Pancreas (tissue), 10 donors: ENCODE measurements at regions not wholly inside any gene's neighbourhood (a gene's known extent, or its start where the extent isn't known, plus 50 kb on each side); places are given as distances from the start of the nearest gene placed in this dataset.

Experiments
- ATAC-seq, 4 donors: fragments of 200-7000 bp; cut with Tn5 transposase; one replicate each; pipeline versions ENCODE4 v1.8.0 to v1.9.1; 2020; ENCODE audit warnings: mild to moderate bottlenecking in 4 of 4, moderate library complexity in 4 of 4
- DNase-seq, 6 donors: peaks; one replicate each; pipeline ENCODE4 v3.0.0-alpha.2; 2020
- FAIRE-seq: peaks from 2 replicates; lab custom pipeline; 2012; peaks lifted over from hg19 to GRCh38; lab: Jason Lieb, UNC
- H3K27ac ChIP-seq, 4 donors: fragments of 200-600 bp; sonication (generic); 1 replicate in 3 of 4; 2 replicates in 1 of 4; pipeline versions ENCODE4 v1.5.0 to v1.8.0; 2020
- H3K27me3 ChIP-seq, 4 donors: fragments of 200-600 bp; one replicate each; pipeline ENCODE4 v1.8.0; 2021
- H3K36me3 ChIP-seq, 3 donors: fragments of 200-600 bp; sonication (generic) in 1 of 3; one replicate each; pipeline versions ENCODE4 v1.5.0 to v1.8.0; 2020 to 2021
- H3K4me1 ChIP-seq, 3 donors: fragments of 200-600 bp; one replicate each; pipeline ENCODE4 v1.8.0; 2021
- H3K4me3 ChIP-seq, 4 donors: fragments of 200-600 bp; sonication (generic) in 2 of 4; one replicate each; pipeline versions ENCODE4 v1.5.0 to v1.8.0; 2020 to 2021
- H3K9me3 ChIP-seq, 4 donors: fragments of 200-600 bp; one replicate each; pipeline ENCODE4 v1.8.0; 2021
- CTCF ChIP-seq, 4 donors: fragments of 200-600 bp; sonication (generic) in 3 of 4; IDR thresholded peaks; one replicate each; pipeline versions ENCODE4 v1.5.0 to v1.8.0; 2021; ENCODE audit warnings: antibody characterized with exemption in 4 of 4
- WGBS, 2 donors: extraction: QIAGEN DNeasy Blood & Tissue Kit; methylation state at CpG; one replicate each; pipeline ENCODE4 v1.1.7; 2013; 5-methylcytosine and 5-hydroxymethylcytosine counted together
- intact Hi-C, 3 donors: fragments of 100-400 bp; cut with DNase I; formaldehyde crosslinking; loops; one replicate each; pipeline versions ENCODE4 v1.11.1 to v1.14.2; 2022
- donor health status: healthy with polysubstance abuse.
- donor health status: DM: no; HTN: no; CAD: no; lungs with moderate emphysema.
- donor health status: DM: no; HTN: no; CAD: no.
- donor health status: control.
- donor health status: control.
- donor health status: Bipolar disorder and iron deficiency.
- donor health status: DM: yes; HTN: yes; CAD: no.
- donor health status: DM: no; HTN: no; CAD: no.
- donor health status: DM: no; HTN: no; CAD: no.
- donor health status: DM: yes; HTN: yes; CAD: no.

DNA sequence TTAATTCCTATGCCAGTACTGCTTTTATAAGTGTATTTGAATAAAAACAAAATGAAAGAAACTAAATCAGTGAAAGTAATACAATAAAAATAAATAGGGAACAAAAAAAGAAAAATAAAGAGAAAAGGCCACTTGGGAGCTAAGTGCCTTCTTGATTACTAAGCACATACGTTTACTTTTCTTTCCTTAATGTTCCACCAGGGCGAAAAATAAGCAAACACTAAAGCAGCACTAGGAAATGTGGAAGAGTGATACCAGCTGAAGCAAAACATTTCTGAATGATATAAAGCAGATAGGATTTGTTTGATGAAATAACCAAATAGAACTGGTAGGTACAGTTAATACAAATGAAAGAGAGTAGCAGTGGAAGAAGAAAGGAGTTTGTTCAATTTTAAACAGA lies 132.8 kb upstream of the ZPLD1 start:
- FAIRE-seq (no peak), ATAC-seq (peak in 1 of 4 donors; percentile 56), DNase-seq (no peak)
- 16 to 22% methylated on average over 2 of the region's 2 CpGs for WGBS, 2 donors
- TF ChIP-seq CTCF (IDR thresholded peaks at IDR 0.05): no peak
- no peaks in the 10 kb centered on the region for H3K4me1 ChIP-seq
- no peak overlapping the region for H3K4me3 ChIP-seq
- no peaks in the 10 kb centered on the region for H3K9me3 ChIP-seq
- intact Hi-C loops: no loop called here
- H3K27me3 ChIP-seq: no peaks in the 10 kb centered on the region
- no peaks in the 10 kb centered on the region for H3K36me3 ChIP-seq
- no peak overlapping the region for H3K27ac ChIP-seq

- ATAC-seq: no peak
- FAIRE-seq: no peak
- Histone ChIP-seq H3K27ac (no peak overlapping the region), H3K9me3 (no peaks in the 10 kb centered on the region), H3K36me3 (no peaks in the 10 kb centered on the region), H3K4me3 (no peak overlapping the region), H3K4me1 (no peaks in the 10 kb centered on the region), H3K27me3 (no peaks in the 10 kb centered on the region)
- no peak for DNase-seq
- WGBS, 2 donors: 67 to 79% methylated on average over 3 of the region's 3 CpGs
- TF ChIP-seq CTCF (IDR thresholded peaks at IDR 0.05): no peak
- intact Hi-C loops: no loop called here
Measured at GRCh38 chr3:102304550-102304949, 130.3 kb upstream of the ZPLD1 start.

- Histone ChIP-seq H3K27me3 (no peaks in the 10 kb centered on the region), H3K36me3 (no peaks in the 10 kb centered on the region), H3K4me3 (no peak overlapping the region), H3K27ac (no peak overlapping the region), H3K4me1 (no peaks in the 10 kb centered on the region), H3K9me3 (no peaks in the 10 kb centered on the region)
- no peak for DNase-seq
- no peak for TF ChIP-seq CTCF (IDR thresholded peaks at IDR 0.05)
- FAIRE-seq: no peak
- ATAC-seq: no peak
- intact Hi-C loops: no loop called here
- WGBS, 2 donors: 52 to 55% methylated on average over 2 of the region's 2 CpGs
Measured at GRCh38 chr3:102307442-102307841, 127.4 kb upstream of the ZPLD1 start.

DNA sequence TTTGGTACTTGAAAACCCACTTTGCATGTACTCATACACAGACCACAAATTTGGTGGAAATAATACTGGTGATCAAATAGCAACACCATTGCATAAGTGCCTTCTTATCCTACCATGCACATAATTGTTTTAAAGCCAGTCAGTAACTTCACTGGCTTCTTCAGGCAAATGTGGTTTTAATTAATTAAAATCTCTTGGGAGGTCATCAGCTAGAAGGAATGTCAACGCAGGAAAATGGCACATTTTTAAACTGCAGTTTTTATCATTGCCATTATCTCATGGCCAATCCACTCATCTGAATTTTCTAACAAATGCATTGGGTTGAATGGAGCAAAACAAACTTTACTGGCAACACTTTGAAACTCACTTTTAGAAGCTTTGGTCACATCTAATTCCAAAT lies 105.7 kb upstream of the ZPLD1 start:
- Histone ChIP-seq H3K4me3 (no peak overlapping the region), H3K36me3 (no peaks in the 10 kb centered on the region), H3K4me1 (no peaks in the 10 kb centered on the region), H3K27me3 (no peaks in the 10 kb centered on the region), H3K27ac (no peak overlapping the region), H3K9me3 (no peaks in the 10 kb centered on the region)
- WGBS, 2 donors: 46 to 68% methylated on average over 1 of the region's 1 CpG
- intact Hi-C loops: no loop called here
- TF ChIP-seq CTCF (IDR thresholded peaks at IDR 0.05): no peak
- FAIRE-seq (no peak), DNase-seq (no peak), ATAC-seq (no peak)

DNA sequence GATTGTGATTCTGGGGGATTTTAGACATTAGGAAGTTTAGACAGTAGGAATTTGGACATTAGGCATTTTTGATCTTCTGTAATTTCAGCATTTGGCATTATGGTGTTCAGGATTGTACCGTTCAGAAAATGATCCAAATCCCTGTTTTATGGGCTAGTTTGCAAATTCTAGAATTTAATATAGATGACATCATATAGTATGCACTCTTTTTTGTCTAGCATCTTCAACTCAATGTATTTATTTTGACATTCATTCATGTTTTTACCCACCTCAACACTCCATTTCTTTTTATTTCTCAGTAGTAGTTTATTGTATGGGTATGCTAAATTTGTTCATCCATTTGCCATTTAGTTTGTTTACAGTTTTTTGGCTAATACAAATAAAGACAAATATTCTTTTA lies 105.3 kb upstream of the ZPLD1 start:
- no peak for DNase-seq
- intact Hi-C loops: no loop called here
- Histone ChIP-seq H3K36me3 (no peaks in the 10 kb centered on the region), H3K9me3 (no peaks in the 10 kb centered on the region), H3K27me3 (no peaks in the 10 kb centered on the region), H3K4me3 (no peak overlapping the region), H3K27ac (no peak overlapping the region), H3K4me1 (no peaks in the 10 kb centered on the region)
- ATAC-seq: no peak
- TF ChIP-seq CTCF (IDR thresholded peaks at IDR 0.05): no peak
- 77 to 87% methylated on average over 1 of the region's 1 CpG for WGBS, 2 donors
- FAIRE-seq: no peak
